ENCODE measurements at regions not wholly inside any gene's neighbourhood (a gene's known extent, or its start where the extent isn't known, plus 50 kb on each side); places are given as distances from the start of the nearest gene placed in this dataset.
"Not testable (repeated sequence)": the region's sequence is repeated elsewhere in the genome, so short reads cannot be mapped to it uniquely, and the experiment has no call there.

DNA sequence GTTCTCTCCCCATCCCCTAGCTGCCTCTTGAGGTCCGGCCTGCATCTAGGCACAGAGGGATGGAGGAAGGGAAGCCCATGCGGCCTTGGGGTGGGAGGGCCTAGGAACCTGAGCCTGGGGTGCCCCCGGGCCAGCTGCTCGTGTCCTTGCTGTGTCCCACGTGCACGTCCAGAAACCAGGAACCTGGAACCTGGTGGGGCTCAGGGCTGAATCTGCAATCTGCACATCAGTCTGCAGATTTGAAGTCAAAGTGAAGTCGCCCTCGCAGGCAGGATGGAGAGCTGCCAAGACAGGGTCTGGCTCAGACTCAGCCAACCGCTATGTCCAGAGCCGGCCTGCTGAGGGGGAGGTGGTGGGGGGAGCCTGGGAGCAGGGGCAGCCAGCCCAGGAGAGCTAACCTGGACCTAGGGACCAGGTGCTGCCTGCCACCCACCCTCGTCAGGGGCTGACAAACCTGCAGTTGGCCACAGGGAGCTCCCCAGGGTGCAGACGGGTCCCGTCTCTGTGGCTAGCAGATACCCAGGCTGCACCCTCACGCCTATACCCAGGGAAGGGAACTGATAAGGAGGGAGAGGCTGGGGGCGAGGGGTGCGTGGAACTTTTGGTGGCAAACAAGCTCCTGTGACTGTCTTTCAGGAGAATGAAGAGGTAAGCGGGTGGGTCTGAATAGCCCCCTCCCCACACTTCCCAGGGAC lies 103.5 kb upstream of the SIMC1 start:
- Mint-ChIP-seq H3K36me3 (ENCODE audit: unreplicated experiment) (no peaks in the 10 kb centered on the region), H3K4me3 (ENCODE audit: unreplicated experiment) (no peak overlapping the region), H3K27ac (ENCODE audit: unreplicated experiment) (no peak overlapping the region), H3K4me1 (ENCODE audit: unreplicated experiment) (no peaks in the 10 kb centered on the region), H3K9me3 (ENCODE audit: unreplicated experiment) (no peaks in the 10 kb centered on the region), H3K27me3 (ENCODE audit: unreplicated experiment) (peaks cover 5% of the 10 kb centered on the region)
- DNase-seq (ENCODE audit: extremely low spot score, unreplicated experiment): no peak
- TF ChIP-seq, protein P1, sequence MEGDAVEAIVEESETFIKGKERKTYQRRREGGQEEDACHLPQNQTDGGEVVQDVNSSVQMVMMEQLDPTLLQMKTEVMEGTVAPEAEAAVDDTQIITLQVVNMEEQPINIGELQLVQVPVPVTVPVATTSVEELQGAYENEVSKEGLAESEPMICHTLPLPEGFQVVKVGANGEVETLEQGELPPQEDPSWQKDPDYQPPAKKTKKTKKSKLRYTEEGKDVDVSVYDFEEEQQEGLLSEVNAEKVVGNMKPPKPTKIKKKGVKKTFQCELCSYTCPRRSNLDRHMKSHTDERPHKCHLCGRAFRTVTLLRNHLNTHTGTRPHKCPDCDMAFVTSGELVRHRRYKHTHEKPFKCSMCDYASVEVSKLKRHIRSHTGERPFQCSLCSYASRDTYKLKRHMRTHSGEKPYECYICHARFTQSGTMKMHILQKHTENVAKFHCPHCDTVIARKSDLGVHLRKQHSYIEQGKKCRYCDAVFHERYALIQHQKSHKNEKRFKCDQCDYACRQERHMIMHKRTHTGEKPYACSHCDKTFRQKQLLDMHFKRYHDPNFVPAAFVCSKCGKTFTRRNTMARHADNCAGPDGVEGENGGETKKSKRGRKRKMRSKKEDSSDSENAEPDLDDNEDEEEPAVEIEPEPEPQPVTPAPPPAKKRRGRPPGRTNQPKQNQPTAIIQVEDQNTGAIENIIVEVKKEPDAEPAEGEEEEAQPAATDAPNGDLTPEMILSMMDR (IDR thresholded peaks at IDR 0.05): no peak

DNA sequence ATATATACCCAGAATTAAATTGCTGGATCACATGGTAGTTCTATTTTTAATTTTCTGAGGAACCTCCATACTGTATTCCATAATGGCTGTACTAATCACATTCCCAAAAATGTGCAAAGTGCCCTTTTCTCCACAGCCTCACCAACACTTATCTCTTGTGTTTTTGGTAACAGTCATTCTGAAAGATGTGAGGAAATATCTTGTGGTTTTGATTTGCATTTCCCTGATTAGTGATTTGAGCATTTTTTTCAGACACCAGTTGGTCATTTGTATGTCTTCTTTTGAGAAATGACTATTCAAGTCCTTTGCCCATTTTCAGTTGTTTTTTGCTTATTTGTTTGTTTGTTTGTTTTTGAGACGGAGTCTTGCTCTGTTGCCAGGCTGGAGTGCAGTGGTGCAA lies 98.1 kb upstream of the SIMC1 start:
- H3K27ac Mint-ChIP-seq (ENCODE audit: unreplicated experiment); H3K9me3 Mint-ChIP-seq (ENCODE audit: unreplicated experiment); H3K27me3 Mint-ChIP-seq (ENCODE audit: unreplicated experiment); DNase-seq (ENCODE audit: extremely low spot score, unreplicated experiment); H3K4me3 Mint-ChIP-seq (ENCODE audit: unreplicated experiment); H3K36me3 Mint-ChIP-seq (ENCODE audit: unreplicated experiment); H3K4me1 Mint-ChIP-seq (ENCODE audit: unreplicated experiment): not testable (repeated sequence)

DNA sequence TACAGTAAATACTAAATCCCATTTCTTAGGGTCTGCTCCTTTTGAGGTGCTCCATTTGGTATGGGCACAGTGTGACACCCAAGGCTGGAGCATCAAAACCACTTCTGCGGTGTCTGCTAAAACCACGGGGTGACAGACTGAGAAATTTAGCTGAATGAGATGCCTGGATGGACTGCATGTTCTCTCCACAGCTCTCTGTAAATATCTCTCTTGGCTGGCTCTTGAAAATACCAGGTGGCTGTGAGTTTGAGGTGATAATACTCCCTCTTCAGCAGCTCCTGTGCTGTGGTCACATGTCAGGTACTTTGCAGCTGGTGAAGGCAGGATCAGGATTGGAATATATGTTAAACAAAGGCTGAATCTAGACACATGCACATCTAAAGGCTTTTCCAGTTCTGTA lies 93.7 kb upstream of the SIMC1 start:
- Mint-ChIP-seq H3K27me3 (ENCODE audit: unreplicated experiment) (peaks cover 11% of the 10 kb centered on the region), H3K36me3 (ENCODE audit: unreplicated experiment) (no peaks in the 10 kb centered on the region), H3K9me3 (ENCODE audit: unreplicated experiment) (peaks cover 3% of the 10 kb centered on the region), H3K4me3 (ENCODE audit: unreplicated experiment) (no peak overlapping the region), H3K4me1 (ENCODE audit: unreplicated experiment) (no peaks in the 10 kb centered on the region), H3K27ac (ENCODE audit: unreplicated experiment) (no peak overlapping the region)
- TF ChIP-seq, protein P1 (IDR thresholded peaks at IDR 0.05): no peak
- no peak for DNase-seq (ENCODE audit: extremely low spot score, unreplicated experiment)

DNA sequence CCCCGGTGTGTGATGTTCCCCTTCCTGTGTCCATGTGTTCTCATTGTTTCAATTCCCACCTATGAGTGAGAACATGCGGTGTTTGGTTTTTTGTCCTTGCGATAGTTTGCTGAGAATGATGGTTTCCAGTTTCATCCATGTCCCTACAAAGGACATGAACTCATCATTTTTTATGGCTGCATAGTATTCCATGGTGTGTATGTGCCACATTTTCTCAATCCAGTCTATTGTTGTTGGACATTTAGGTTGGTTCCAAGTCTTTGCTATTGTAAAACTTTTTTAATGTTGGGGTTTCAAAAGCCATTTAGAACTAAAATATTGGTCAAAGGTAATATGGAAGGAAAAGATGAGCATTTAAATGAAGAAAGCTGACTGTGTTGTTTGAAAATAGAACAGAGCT lies 88.3 kb upstream of the SIMC1 start:
- not testable (repeated sequence) for H3K36me3 Mint-ChIP-seq (ENCODE audit: unreplicated experiment); DNase-seq (ENCODE audit: extremely low spot score, unreplicated experiment); H3K27ac Mint-ChIP-seq (ENCODE audit: unreplicated experiment); H3K4me1 Mint-ChIP-seq (ENCODE audit: unreplicated experiment); H3K4me3 Mint-ChIP-seq (ENCODE audit: unreplicated experiment); H3K9me3 Mint-ChIP-seq (ENCODE audit: unreplicated experiment)
- H3K27me3 Mint-ChIP-seq (ENCODE audit: unreplicated experiment): peaks cover 12% of the 10 kb centered on the region

DNA sequence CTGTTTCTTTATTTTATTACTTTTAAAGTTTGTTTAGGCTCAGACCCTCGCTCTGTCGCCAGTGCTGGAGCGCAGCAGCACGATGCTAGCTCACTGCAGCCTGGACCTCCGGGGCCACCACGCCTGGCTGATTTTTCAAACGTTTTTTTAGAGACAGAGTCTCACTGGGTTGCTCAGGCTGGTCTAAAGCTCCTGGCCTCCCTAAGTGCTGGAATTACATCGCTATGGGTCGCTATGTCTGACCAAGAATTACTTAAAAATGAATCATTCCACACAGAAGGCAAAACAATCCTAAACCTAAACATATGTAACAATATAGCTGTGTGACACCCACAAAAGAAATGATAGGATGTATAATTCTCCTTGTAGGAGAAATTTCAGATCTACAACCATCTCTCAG lies 86.9 kb upstream of the SIMC1 start:
- H3K27ac Mint-ChIP-seq (ENCODE audit: unreplicated experiment): no peak overlapping the region
- TF ChIP-seq, protein P1 (IDR thresholded peaks at IDR 0.05): no peak
- no peak overlapping the region for H3K4me3 Mint-ChIP-seq (ENCODE audit: unreplicated experiment)

DNA sequence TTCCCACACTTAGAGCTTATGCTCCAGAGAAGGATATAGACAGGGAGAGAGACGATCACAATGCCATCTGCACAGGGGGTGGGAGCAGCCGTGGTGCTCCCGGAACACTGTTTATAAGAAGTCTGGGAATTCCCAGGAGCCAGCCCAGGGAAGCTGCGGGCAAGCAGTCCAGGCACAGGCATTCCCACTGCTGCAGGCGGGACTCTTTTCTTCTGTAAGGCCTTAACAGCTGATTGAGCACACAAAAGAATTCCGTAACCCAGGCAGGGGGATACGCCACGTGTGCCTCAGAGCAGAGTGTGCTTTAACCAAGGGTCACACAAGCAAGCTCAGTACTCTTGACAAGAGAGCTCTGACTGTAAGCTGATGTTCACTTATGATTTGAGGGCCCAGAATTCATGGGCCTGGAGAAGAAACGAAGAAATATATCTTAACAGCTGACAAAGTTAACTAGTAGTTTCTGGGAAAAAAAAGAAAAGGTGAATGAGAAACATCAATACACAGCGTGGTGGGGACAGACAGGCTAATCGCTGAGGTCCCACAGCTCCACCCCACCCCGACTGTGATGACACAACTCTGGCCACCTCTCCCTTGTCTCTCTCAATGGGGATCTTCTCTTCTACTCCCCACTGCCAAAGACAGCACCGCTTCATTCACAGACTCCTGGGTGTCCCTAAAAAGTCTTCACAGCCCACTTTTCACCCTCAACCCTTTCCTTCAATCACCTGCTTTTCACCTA lies 85.9 kb upstream of the SIMC1 start:
- Mint-ChIP-seq H3K27me3 (ENCODE audit: unreplicated experiment) (peaks cover 5% of the 10 kb centered on the region), H3K4me3 (ENCODE audit: unreplicated experiment) (no peak overlapping the region), H3K27ac (ENCODE audit: unreplicated experiment) (no peak overlapping the region), H3K9me3 (ENCODE audit: unreplicated experiment) (no peaks in the 10 kb centered on the region), H3K36me3 (ENCODE audit: unreplicated experiment) (no peaks in the 10 kb centered on the region), H3K4me1 (ENCODE audit: unreplicated experiment) (peaks cover 4% of the 10 kb centered on the region)
- TF ChIP-seq, protein P1 (IDR thresholded peaks at IDR 0.05): no peak
- DNase-seq (ENCODE audit: extremely low spot score, unreplicated experiment): no peak

More for the DNA sequence above, 86.9 kb upstream of the SIMC1 start:
- DNase-seq (ENCODE audit: extremely low spot score, unreplicated experiment): no peak
- H3K27me3 Mint-ChIP-seq (ENCODE audit: unreplicated experiment): peaks cover 10% of the 10 kb centered on the region
- H3K9me3 Mint-ChIP-seq (ENCODE audit: unreplicated experiment): no peaks in the 10 kb centered on the region
- peaks cover 4% of the 10 kb centered on the region for H3K4me1 Mint-ChIP-seq (ENCODE audit: unreplicated experiment)
- no peaks in the 10 kb centered on the region for H3K36me3 Mint-ChIP-seq (ENCODE audit: unreplicated experiment)
